Heart left ventricle (tissue), 16 donors: ENCODE measurements at regions not wholly inside any gene's neighbourhood (a gene's known extent, or its start where the extent isn't known, plus 50 kb on each side); places are given as distances from the start of the nearest gene placed in this dataset.
A peak's percentile ranks its signal among the peaks of the same experiment; 100 is the strongest.

Experiments used
- ATAC-seq, 4 donors: fragments of 200-7000 bp; cut with Tn5 transposase; one replicate each; pipeline ENCODE4 v1.9.1; 2020 to 2022; ENCODE audit warnings: moderate library complexity in 4 of 4, mild to moderate bottlenecking in 3 of 4, moderate number of reproducible peaks in 1 of 4
- DNase-seq, 5 donors: peaks; one replicate each; pipeline ENCODE4 v3.0.0-alpha.2; 2020
- H3K27ac ChIP-seq, 12 donors: fragments of 200-600 bp; sonication (generic) in 4 of 12; one replicate each; pipeline versions ENCODE4 v1.5.0 to v1.8.0; 2016 to 2022; ENCODE audit warnings: mild to moderate bottlenecking in 2 of 12
- H3K27me3 ChIP-seq, 9 donors: fragments of 200-600 bp; sonication (generic) in 2 of 9; one replicate each; pipeline versions ENCODE4 v1.5.1 to v1.8.0; 2016 to 2022; ENCODE audit warnings: mild to moderate bottlenecking in 3 of 9
- H3K36me3 ChIP-seq, 9 donors: fragments of 200-600 bp; sonication (generic) in 2 of 9; one replicate each; pipeline versions ENCODE4 v1.5.0 to v1.8.0; 2018 to 2022; ENCODE audit warnings: mild to moderate bottlenecking in 2 of 9
- H3K4me1 ChIP-seq, 12 donors: fragments of 200-600 bp; sonication (generic) in 4 of 12; one replicate each; pipeline versions ENCODE4 v1.5.0 to v1.8.0; 2016 to 2022; ENCODE audit warnings: mild to moderate bottlenecking in 3 of 12
- H3K4me3 ChIP-seq, 12 donors: fragments of 200-600 bp; sonication (generic) in 4 of 12; one replicate each; pipeline versions ENCODE4 v1.5.0 to v1.8.0; 2017 to 2022; ENCODE audit warnings: mild to moderate bottlenecking in 9 of 12, moderate library complexity in 4 of 12
- H3K9me3 ChIP-seq, 12 donors: fragments of 200-600 bp; sonication (generic) in 4 of 12; one replicate each; pipeline versions ENCODE4 v1.5.0 to v1.8.0; 2016 to 2022; ENCODE audit warnings: mild to moderate bottlenecking in 1 of 12
- POLR2A ChIP-seq, 2 donors: fragments of 450-650 bp; IDR thresholded peaks; one replicate each; pipeline ENCODE4 v1.6.1; 2017; ENCODE audit warnings: antibody characterized with exemption in 2 of 2, mild to moderate bottlenecking in 2 of 2, moderate library complexity in 2 of 2
- WGBS, 4 donors: extraction: QIAGEN DNeasy Blood & Tissue Kit in 2 of 4; methylation state at CpG; one replicate each; pipeline versions ENCODE4 v1.1.5 to v1.1.7; 2013 to 2018; 5-methylcytosine and 5-hydroxymethylcytosine counted together
- intact Hi-C, 10 donors: fragments of 100-400 bp; cut with DNase I; formaldehyde crosslinking; loops; one replicate each; pipeline versions ENCODE4 v1.11.1 to v1.14.2; 2022
- TF ChIP-seq, protein P1 (sequence below), 12 donors: fragments of 200-600 bp; sonication (generic) in 4 of 12; IDR thresholded peaks; one replicate each; pipeline versions ENCODE4 v1.5.0 to v1.8.0; 2018 to 2022; ENCODE audit warnings: antibody characterized with exemption in 12 of 12, mild to moderate bottlenecking in 5 of 12
- donor health status: ischemic (EF 13 %, LVEDD 7.1; RV severe dilation, severe dysfunction).
- donor health status: healthy with polysubstance abuse.
- donor health status: DM: no; HTN: yes; CAD: no.
- donor health status: DM: no; HTN: no; CAD: no.
- donor health status: ischemic (EF 25% LVEDD 6.9; RV normal size, moderate dysfunction).
- donor health status: ischemic (EF 25% LVEDD 5.7; RV mildly dilated, moderate dysfunction).
- donor health status: healthy.
- donor health status: DM: yes; HTN: yes; CAD: no.
- donor health status: ischemic (EF 35%, LVEDD 5.7; RV mildly dilated, moderate dysfunction).
- donor health status: nonischemic (EF 11% LVEDD 7.7; RV severe dilation, severe dysfunction).
- donor health status: DM: yes; HTN: yes; CAD: no.
- donor health status: PGD.
- donor health status: ischemic (EF 29% LVEDD 5.4; RV normal size, mild dysfunction).
- donor health status: nonischemic (EF 23%, LVEDD 6.1; RV moderate dilation, normal function).

- H3K36me3 ChIP-seq: no peaks in the 10 kb centered on the region
- intact Hi-C loops: loop anchor here in 1 of 10 donors (10.0 kb wide), 1 partner anchor 62 kb away; no protein-coding TSS in a partner anchor
- DNase-seq: no peak
- peaks cover 0 to 24% (median 6%) of the 10 kb centered on the region in 12 donors for H3K4me1 ChIP-seq
- H3K4me3 ChIP-seq: no peak overlapping the region
- no peak for ATAC-seq
- H3K27me3 ChIP-seq: peaks cover 23 to 100% (median 52%) of the 10 kb centered on the region in 9 donors
- WGBS, 4 donors: 60 to 78% (median 77%) methylated on average over 1 of the region's 1 CpG
- H3K27ac ChIP-seq: no peak overlapping the region
- TF ChIP-seq, protein P1, sequence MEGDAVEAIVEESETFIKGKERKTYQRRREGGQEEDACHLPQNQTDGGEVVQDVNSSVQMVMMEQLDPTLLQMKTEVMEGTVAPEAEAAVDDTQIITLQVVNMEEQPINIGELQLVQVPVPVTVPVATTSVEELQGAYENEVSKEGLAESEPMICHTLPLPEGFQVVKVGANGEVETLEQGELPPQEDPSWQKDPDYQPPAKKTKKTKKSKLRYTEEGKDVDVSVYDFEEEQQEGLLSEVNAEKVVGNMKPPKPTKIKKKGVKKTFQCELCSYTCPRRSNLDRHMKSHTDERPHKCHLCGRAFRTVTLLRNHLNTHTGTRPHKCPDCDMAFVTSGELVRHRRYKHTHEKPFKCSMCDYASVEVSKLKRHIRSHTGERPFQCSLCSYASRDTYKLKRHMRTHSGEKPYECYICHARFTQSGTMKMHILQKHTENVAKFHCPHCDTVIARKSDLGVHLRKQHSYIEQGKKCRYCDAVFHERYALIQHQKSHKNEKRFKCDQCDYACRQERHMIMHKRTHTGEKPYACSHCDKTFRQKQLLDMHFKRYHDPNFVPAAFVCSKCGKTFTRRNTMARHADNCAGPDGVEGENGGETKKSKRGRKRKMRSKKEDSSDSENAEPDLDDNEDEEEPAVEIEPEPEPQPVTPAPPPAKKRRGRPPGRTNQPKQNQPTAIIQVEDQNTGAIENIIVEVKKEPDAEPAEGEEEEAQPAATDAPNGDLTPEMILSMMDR (IDR thresholded peaks at IDR 0.05): no peak
- TF ChIP-seq POLR2A (IDR thresholded peaks at IDR 0.05): no peak
- no peaks in the 10 kb centered on the region for H3K9me3 ChIP-seq
Observed at GRCh38 chr1:148357037-148357436, 126.1 kb downstream of the PPIAL4G start.

GRCh38 chr1:148355976-148356375 lies 127.1 kb downstream of the PPIAL4G start:
- ATAC-seq (no peak), DNase-seq (no peak)
- 88 to 96% (median 94%) methylated on average over 2 of the region's 2 CpGs for WGBS, 4 donors
- intact Hi-C loops: loop anchor here in 1 of 10 donors (10.0 kb wide), 1 partner anchor 61 kb away; no protein-coding TSS in a partner anchor
- Histone ChIP-seq H3K4me1 (peaks cover 0 to 15% (median 0%) of the 10 kb centered on the region in 12 donors), H3K27me3 (peaks cover 16 to 100% (median 50%) of the 10 kb centered on the region in 9 donors), H3K4me3 (no peak overlapping the region), H3K27ac (no peak overlapping the region), H3K36me3 (no peaks in the 10 kb centered on the region), H3K9me3 (no peaks in the 10 kb centered on the region)
- no peak for TF ChIP-seq POLR2A (IDR thresholded peaks at IDR 0.05)
- TF ChIP-seq, protein P1 (IDR thresholded peaks at IDR 0.05): no peak

GRCh38 chr1:148354913-148355308 lies 128.2 kb downstream of the PPIAL4G start:
- no peak overlapping the region for H3K27ac ChIP-seq
- intact Hi-C loops: loop anchor here in 1 of 10 donors (10.0 kb wide), 1 partner anchor 60 kb away; no protein-coding TSS in a partner anchor
- 60 to 82% (median 69%) methylated on average over 15 of the region's 15 CpGs for whole genome bisulfite sequencing, 4 donors
- ATAC-seq: no peak
- DNase-seq: no peak
- no peak for TF ChIP-seq POLR2A (IDR thresholded peaks at IDR 0.05)
- TF ChIP-seq, protein P1 (IDR thresholded peaks at IDR 0.05): no peak
- peaks cover 16 to 99% (median 54%) of the 10 kb centered on the region in 9 donors for H3K27me3 ChIP-seq
- H3K4me3 ChIP-seq: no peak overlapping the region
- H3K4me1 ChIP-seq: peaks cover 0 to 15% (median 0%) of the 10 kb centered on the region in 12 donors
- no peaks in the 10 kb centered on the region for H3K36me3 ChIP-seq
- H3K9me3 ChIP-seq: no peaks in the 10 kb centered on the region

DNA sequence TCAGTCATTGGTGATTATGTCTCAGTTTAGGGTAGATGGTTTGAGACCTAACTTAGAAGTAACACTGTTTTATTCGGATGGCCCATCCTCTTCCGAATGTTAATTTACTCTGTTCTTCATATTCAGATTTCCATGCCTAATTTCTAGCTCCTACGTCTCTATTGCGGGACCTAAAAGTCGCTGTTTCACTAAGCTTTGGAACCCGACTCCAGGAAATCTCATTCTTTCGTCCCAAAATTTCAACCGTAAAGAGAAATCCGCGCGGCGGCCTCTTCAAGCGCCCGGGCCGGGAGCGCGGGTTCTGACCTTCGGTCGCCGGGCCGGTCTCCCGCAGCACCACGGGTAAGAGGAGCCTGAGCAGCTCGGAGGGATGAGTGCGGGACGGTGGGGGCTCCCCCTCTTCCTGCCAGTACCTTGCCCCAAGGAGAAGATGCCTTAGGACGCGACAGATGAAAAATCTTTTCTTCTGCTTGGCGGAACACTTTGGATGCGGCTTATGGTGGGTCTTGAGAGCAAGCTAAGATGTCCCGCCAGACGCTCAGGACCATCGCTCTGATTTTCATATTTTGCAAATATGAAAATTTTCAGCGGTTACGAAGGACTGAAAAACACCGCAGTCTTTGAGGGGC lies 128.7 kb downstream of the PPIAL4G start:
- H3K4me3 ChIP-seq: peak overlapping the region in 5 of 12 donors; percentile 11 to 35 (median 30)
- 18 to 30% (median 23%) methylated on average over 36 of the region's 36 CpGs for WGBS, 4 donors

More for the DNA sequence above, 128.7 kb downstream of the PPIAL4G start:
- no peak for DNase-seq
- no peak overlapping the region for H3K27ac ChIP-seq
- H3K27me3 ChIP-seq: peaks cover 16 to 99% (median 52%) of the 10 kb centered on the region in 9 donors
- peaks cover 0 to 15% (median 0%) of the 10 kb centered on the region in 12 donors for H3K4me1 ChIP-seq
- no peaks in the 10 kb centered on the region for H3K9me3 ChIP-seq
- intact Hi-C loops: loop anchor here in 1 of 10 donors (10.0 kb wide), 1 partner anchor 60 kb away; no protein-coding TSS in a partner anchor
- H3K36me3 ChIP-seq: no peaks in the 10 kb centered on the region
- ATAC-seq: no peak
- TF ChIP-seq, protein P1 (IDR thresholded peaks at IDR 0.05): no peak
- no peak for TF ChIP-seq POLR2A (IDR thresholded peaks at IDR 0.05)
